ENCODE measurements at regions not wholly inside any gene's neighbourhood (a gene's known extent, or its start where the extent isn't known, plus 50 kb on each side); places are given as distances from the start of the nearest gene placed in this dataset.
"Not testable (repeated sequence)": the region's sequence is repeated elsewhere in the genome, so short reads cannot be mapped to it uniquely, and the experiment has no call there.

GRCh38 chr5:91794856-91795548 is 411.9 kb upstream of the ARRDC3 start:
- no peak overlapping the region for H3K4me3 ChIP-seq (ENCODE audit: low read depth, low read length)
- TF ChIP-seq, protein P1, sequence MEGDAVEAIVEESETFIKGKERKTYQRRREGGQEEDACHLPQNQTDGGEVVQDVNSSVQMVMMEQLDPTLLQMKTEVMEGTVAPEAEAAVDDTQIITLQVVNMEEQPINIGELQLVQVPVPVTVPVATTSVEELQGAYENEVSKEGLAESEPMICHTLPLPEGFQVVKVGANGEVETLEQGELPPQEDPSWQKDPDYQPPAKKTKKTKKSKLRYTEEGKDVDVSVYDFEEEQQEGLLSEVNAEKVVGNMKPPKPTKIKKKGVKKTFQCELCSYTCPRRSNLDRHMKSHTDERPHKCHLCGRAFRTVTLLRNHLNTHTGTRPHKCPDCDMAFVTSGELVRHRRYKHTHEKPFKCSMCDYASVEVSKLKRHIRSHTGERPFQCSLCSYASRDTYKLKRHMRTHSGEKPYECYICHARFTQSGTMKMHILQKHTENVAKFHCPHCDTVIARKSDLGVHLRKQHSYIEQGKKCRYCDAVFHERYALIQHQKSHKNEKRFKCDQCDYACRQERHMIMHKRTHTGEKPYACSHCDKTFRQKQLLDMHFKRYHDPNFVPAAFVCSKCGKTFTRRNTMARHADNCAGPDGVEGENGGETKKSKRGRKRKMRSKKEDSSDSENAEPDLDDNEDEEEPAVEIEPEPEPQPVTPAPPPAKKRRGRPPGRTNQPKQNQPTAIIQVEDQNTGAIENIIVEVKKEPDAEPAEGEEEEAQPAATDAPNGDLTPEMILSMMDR (IDR thresholded peaks at IDR 0.05; ENCODE audit: low read depth, low read length): no peak

DNA sequence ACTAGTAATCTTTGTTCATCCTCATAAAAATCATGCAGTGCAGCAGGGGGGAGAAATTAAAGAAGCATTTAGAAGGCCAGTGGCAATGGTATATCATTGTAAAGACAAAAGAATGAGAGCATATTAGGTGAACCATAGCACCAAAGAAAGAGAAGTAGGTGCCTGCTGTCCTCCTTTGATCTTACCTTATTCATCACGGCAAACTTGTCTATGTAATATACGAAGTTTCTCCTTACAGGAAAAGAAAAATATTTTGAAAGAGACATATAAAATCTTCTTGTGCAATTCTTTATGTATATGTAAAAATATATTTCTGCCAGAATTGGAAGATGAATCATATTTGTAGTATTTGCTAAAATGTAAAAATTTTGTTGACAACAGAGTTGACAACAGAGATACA is 411.3 kb upstream of the ARRDC3 start:
- TF ChIP-seq, protein P1 (IDR thresholded peaks at IDR 0.05; ENCODE audit: low read depth, low read length): no peak
- H3K4me3 ChIP-seq (ENCODE audit: low read depth, low read length): no peak overlapping the region

GRCh38 chr5:91787718-91788117 is 404.6 kb upstream of the ARRDC3 start:
- H3K4me3 ChIP-seq (ENCODE audit: low read depth, low read length): no peak overlapping the region
- TF ChIP-seq, protein P1 (IDR thresholded peaks at IDR 0.05; ENCODE audit: low read depth, low read length): no peak

GRCh38 chr5:91777671-91778070 is 394.6 kb upstream of the ARRDC3 start:
- TF ChIP-seq, protein P1 (IDR thresholded peaks at IDR 0.05; ENCODE audit: low read depth, low read length): no peak
- H3K4me3 ChIP-seq (ENCODE audit: low read depth, low read length): no peak overlapping the region

DNA sequence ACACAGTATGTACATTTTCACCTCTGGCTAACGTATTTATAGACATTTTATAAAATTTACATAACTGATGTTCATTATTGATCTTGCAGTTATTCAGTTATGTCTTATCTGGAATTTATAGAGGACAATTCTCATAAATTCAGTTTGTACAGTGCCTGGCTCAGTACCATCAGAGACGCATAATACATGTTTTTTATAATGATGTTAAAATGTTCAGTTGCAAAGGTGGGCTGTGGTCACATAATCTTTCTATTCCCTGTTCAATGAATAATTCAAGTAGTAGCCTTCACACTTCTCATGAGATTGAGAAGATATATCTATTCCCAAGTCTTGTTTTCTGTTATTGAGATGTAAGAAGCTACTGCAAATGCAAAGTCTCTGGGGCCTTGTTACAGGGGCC is 393.1 kb upstream of the ARRDC3 start:
- TF ChIP-seq, protein P1 (IDR thresholded peaks at IDR 0.05; ENCODE audit: low read depth, low read length): no peak
- H3K4me3 ChIP-seq (ENCODE audit: low read depth, low read length): no peak overlapping the region

GRCh38 chr5:91770400-91770799 is 387.3 kb upstream of the ARRDC3 start:
- H3K4me3 ChIP-seq (ENCODE audit: low read depth, low read length): no peak overlapping the region
- TF ChIP-seq, protein P1 (IDR thresholded peaks at IDR 0.05; ENCODE audit: low read depth, low read length): no peak

- H3K4me3 ChIP-seq (ENCODE audit: low read depth, low read length): not testable (repeated sequence)
These were observed 374.3 kb upstream of the ARRDC3 start for GRCh38 chr5:91757383-91757782.

DNA sequence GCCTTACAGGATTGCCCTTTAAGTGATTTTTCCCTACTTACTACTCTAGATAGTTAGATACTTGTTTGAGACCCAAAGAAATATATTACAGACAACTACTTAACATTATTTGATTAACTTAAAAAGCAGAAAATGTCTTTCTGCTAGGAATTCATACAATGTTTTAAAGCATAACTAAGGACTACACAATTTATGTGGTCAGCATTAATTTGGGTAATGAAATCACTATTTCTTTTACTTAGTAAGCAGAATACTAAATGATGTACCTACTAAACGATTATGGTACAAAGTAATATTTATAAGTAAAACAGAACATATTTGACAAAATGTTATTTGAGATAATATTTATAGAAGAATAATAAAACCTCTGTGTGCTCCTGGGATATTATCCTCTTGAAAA is 371.9 kb upstream of the ARRDC3 start:
- no peak overlapping the region for H3K4me3 ChIP-seq (ENCODE audit: low read depth, low read length)
- TF ChIP-seq, protein P1 (IDR thresholded peaks at IDR 0.05; ENCODE audit: low read depth, low read length): no peak

GRCh38 chr5:91744470-91744869 is 361.4 kb upstream of the ARRDC3 start:
- not testable (repeated sequence) for H3K4me3 ChIP-seq (ENCODE audit: low read depth, low read length)

Data from WI38 (cell line).